ENCODE measurements at regions not wholly inside any gene's neighbourhood (a gene's known extent, or its start where the extent isn't known, plus 50 kb on each side); places are given as distances from the start of the nearest gene placed in this dataset.

DNA sequence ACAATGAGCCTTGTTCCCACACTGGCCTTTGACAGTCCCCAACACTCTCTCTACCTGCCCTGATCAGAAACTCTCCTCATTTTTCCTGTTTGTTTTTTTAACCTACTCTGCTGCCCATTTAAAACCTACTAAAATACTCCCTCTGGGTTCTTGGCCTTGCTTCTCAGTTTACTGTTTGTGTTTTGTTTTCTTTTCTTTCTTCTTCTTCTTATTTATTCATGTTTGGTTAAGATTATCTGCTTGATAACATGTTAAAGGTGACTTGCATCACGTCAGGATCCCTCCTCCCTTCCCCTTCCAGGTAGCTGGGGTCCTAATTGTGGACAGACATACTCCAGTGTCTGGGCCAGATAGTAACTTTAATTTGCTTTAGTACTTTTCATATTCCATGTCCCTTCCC, 95.0 kb upstream of the KCNA4 start:
- intact Hi-C loops (cut with micrococcal nuclease), result no loop called here

More for the DNA sequence above, 95.0 kb upstream of the KCNA4 start:
- dilution Hi-C loops (cut with HindIII; ENCODE audit: low sequenced_read_pairs, unreplicated experiment), result no loop called here
- Histone ChIP-seq H3K4me3 (ENCODE audit: insufficient read depth, low read depth, low read length) (no peak overlapping the region), H3K18ac (ENCODE audit: low read depth, low read length) (no peak overlapping the region), H3K14ac (replicated peaks; ENCODE audit: low read depth, low read length) (no peak overlapping the region), H2AK5ac (ENCODE audit: low read depth, low read length) (no peak overlapping the region), H3K23ac (ENCODE audit: low read depth, low read length) (no peak overlapping the region), H3K9me1 (ENCODE audit: insufficient read depth, low read length) (no peaks in the 10 kb centered on the region), H3K4ac (ENCODE audit: low read depth, low read length) (no peak overlapping the region), H3K56ac (ENCODE audit: extremely low read depth, insufficient read depth, low read length) (no peak overlapping the region), H3K36me3 (ENCODE audit: control insufficient read depth, insufficient read depth, low read length) (no peaks in the 10 kb centered on the region), H3K9ac (ENCODE audit: low read depth, low read length) (no peak overlapping the region), H2AFZ (replicated peaks; ENCODE audit: low read length, poor library complexity) (no peak overlapping the region), H3K4me1 (ENCODE audit: control insufficient read depth, insufficient read depth, low read length) (no peaks in the 10 kb centered on the region), H2BK20ac (ENCODE audit: low read depth, low read length) (no peak overlapping the region), H4K20me1 (ENCODE audit: insufficient read depth, low read length) (no peaks in the 10 kb centered on the region), H3K79me1 (ENCODE audit: low read depth in 1 of 2, low read length in 2 of 2) (no peaks in the 10 kb centered on the region), H3K9me3 (ENCODE audit: control insufficient read depth, insufficient read depth, low read length) (0 out of 2 replicates have a peak, but pooled peaks cover 1% of the 10 kb centered on the region), H4K8ac (ENCODE audit: low read depth in 2 of 2, low read length in 2 of 2) (no peak overlapping the region), H2AK9ac (replicated peaks; ENCODE audit: low read depth, low read length, poor library complexity) (no peak overlapping the region), H3K27ac (ENCODE audit: insufficient read depth, low read length) (no peak overlapping the region), H2BK15ac (ENCODE audit: low read depth, low read length) (no peak overlapping the region), H4K5ac (ENCODE audit: low read depth, low read length) (no peak overlapping the region), H3K27me3 (ENCODE audit: control insufficient read depth, insufficient read depth, low read length) (no peaks in the 10 kb centered on the region), H2BK5ac (ENCODE audit: low read depth, low read length, poor library complexity, severe bottlenecking) (no peak overlapping the region), H2BK120ac (ENCODE audit: low read depth, low read length) (no peak overlapping the region), H4K91ac (ENCODE audit: insufficient read depth, low read depth, low read length) (no peak overlapping the region), H3K4me2 (ENCODE audit: low read depth, low read length) (no peak overlapping the region)
- POLR2A ChIA-PET (ENCODE audit: unreplicated experiment), result no interaction called here
- no CpG with 5 or more reads among the region's 1 CpG for WGBS, 2 experiments (ENCODE audit: extremely low coverage in 2 of 2, insufficient read length in 1 of 2)
- ATAC-seq (ENCODE audit: low read depth), result no peak
- TF ChIP-seq CEBPB (IDR thresholded peaks at IDR 0.05; ENCODE audit: low read depth, low read length), result no peak
- TF ChIP-seq POLR2A (IDR thresholded peaks at IDR 0.05; ENCODE audit: low read depth, low read length), result no peak
- TF ChIP-seq RAD21 (IDR thresholded peaks at IDR 0.05; ENCODE audit: low read length), result no peak
- TF ChIP-seq, protein P1, sequence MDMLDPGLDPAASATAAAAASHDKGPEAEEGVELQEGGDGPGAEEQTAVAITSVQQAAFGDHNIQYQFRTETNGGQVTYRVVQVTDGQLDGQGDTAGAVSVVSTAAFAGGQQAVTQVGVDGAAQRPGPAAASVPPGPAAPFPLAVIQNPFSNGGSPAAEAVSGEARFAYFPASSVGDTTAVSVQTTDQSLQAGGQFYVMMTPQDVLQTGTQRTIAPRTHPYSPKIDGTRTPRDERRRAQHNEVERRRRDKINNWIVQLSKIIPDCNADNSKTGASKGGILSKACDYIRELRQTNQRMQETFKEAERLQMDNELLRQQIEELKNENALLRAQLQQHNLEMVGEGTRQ (IDR thresholded peaks at IDR 0.05; ENCODE audit: low read depth, low read length), result no peak
- no peak for TF ChIP-seq MXI1 (IDR thresholded peaks at IDR 0.05; ENCODE audit: borderline replicate concordance, low read depth, low read length)
- TF ChIP-seq FOS (IDR thresholded peaks at IDR 0.05; ENCODE audit: low read depth, low read length), result no peak
- no peak for TF ChIP-seq RCOR1 (IDR thresholded peaks at IDR 0.05; ENCODE audit: insufficient replicate concordance, low read length)
- TF ChIP-seq RFX5 (IDR thresholded peaks at IDR 0.05; ENCODE audit: low read depth, low read length), result no peak
- no peak for TF ChIP-seq MAFK (IDR thresholded peaks at IDR 0.05; ENCODE audit: low read depth, low read length)
- TF ChIP-seq, protein P2, sequence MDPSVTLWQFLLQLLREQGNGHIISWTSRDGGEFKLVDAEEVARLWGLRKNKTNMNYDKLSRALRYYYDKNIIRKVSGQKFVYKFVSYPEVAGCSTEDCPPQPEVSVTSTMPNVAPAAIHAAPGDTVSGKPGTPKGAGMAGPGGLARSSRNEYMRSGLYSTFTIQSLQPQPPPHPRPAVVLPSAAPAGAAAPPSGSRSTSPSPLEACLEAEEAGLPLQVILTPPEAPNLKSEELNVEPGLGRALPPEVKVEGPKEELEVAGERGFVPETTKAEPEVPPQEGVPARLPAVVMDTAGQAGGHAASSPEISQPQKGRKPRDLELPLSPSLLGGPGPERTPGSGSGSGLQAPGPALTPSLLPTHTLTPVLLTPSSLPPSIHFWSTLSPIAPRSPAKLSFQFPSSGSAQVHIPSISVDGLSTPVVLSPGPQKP (IDR thresholded peaks at IDR 0.05; ENCODE audit: borderline replicate concordance, low read depth, low read length), result no peak
- in situ Hi-C loops (cut with MboI; ENCODE audit: low sequenced_read_pairs), result no loop called here
- DNase-seq, result no peak
- CTCF ChIA-PET, result no interaction called here
- BruUV-seq (replicated peaks), result no TSS peak

Measured in IMR-90 (cell line).